IMR-90 (cell line): ENCODE measurements at regions not wholly inside any gene's neighbourhood (a gene's known extent, or its start where the extent isn't known, plus 50 kb on each side); places are given as distances from the start of the nearest gene placed in this dataset.

Source experiments
- ATAC-seq: fragments of 200-7000 bp; cut with Tn5 transposase; 2 replicates; pipeline ENCODE4 v1.9.1; 2020; ENCODE audit warnings: low read depth, mild to moderate bottlenecking, moderate library complexity
- BruUV-seq: library from RNA; stranded (reverse); fragments of 400-500 nt; replicated peaks from 2 replicates; lab custom pipeline; 2021; lab: Mats Ljungman, UMichigan
- CTCF ChIA-PET: fragments of 300-600 bp; formaldehyde crosslinking; extraction: SDS; loops from one replicate; lab custom pipeline; 2021; ENCODE audit warnings: antibody characterized with exemption; lab: Yijun Ruan, JAX
- POLR2A ChIA-PET: fragments of 300-600 bp; sonication (Branson Sonifier 250); formaldehyde crosslinking; loops from one replicate; lab custom pipeline; 2022; ENCODE audit warnings: antibody characterized with exemption; ENCODE audit not compliant: unreplicated experiment; lab: Charles Lee
- DNase-seq: peaks from one replicate; pipeline ENCODE4 v3.0.0; 2013
- H2AFZ ChIP-seq: replicated peaks from 2 replicates; pipeline ENCODE3; 2013; ENCODE audit warnings: low read length, mild to moderate bottlenecking; ENCODE audit not compliant: poor library complexity
- H2AK5ac ChIP-seq: 2 replicates; pipeline ENCODE4 v1.6.1; 2013; ENCODE audit warnings: low read depth, low read length, inconsistent platforms
- H2AK9ac ChIP-seq: replicated peaks from 2 replicates; pipeline ENCODE3; 2013; ENCODE audit warnings: mild to moderate bottlenecking, low read depth, low read length, moderate library complexity; ENCODE audit not compliant: poor library complexity
- H2BK120ac ChIP-seq: 2 replicates; pipeline ENCODE4 v1.6.1; 2013; ENCODE audit warnings: low read depth, low read length, inconsistent platforms
- H2BK15ac ChIP-seq: 3 replicates; pipeline ENCODE4 v1.6.1; 2013; ENCODE audit warnings: low read depth, low read length, inconsistent platforms
- H2BK20ac ChIP-seq: 2 replicates; pipeline ENCODE4 v1.6.1; 2013; ENCODE audit warnings: low read depth, mild to moderate bottlenecking, inconsistent platforms, low read length, moderate library complexity
- H2BK5ac ChIP-seq: 2 replicates; pipeline ENCODE4 v1.6.1; 2013; ENCODE audit warnings: mild to moderate bottlenecking, low read depth, low read length, inconsistent platforms; ENCODE audit not compliant: poor library complexity, severe bottlenecking
- H3K14ac ChIP-seq: replicated peaks from 2 replicates; pipeline ENCODE4 v1.6.1; 2013; ENCODE audit warnings: low read depth, low read length, inconsistent platforms
- H3K18ac ChIP-seq: 2 replicates; pipeline ENCODE4 v1.6.1; 2013; ENCODE audit warnings: low read depth, low read length, control low read depth
- H3K23ac ChIP-seq: 2 replicates; pipeline ENCODE4 v1.6.1; 2013; ENCODE audit warnings: low read depth, low read length, inconsistent platforms
- H3K27ac ChIP-seq: 2 replicates; pipeline ENCODE4 v1.5.1; 2013; ENCODE audit warnings: mild to moderate bottlenecking, control low read depth, low read length; ENCODE audit not compliant: insufficient read depth
- H3K27me3 ChIP-seq: 2 replicates; pipeline ENCODE4 v1.6.1; 2013; ENCODE audit warnings: low read length; ENCODE audit not compliant: control insufficient read depth, insufficient read depth
- H3K36me3 ChIP-seq: 2 replicates; pipeline ENCODE4 v1.6.1; 2013; ENCODE audit warnings: low read length, mixed read lengths; ENCODE audit not compliant: control insufficient read depth, insufficient read depth
- H3K4ac ChIP-seq: 2 replicates; pipeline ENCODE4 v1.6.1; 2013; ENCODE audit warnings: low read depth, low read length, inconsistent platforms
- H3K4me1 ChIP-seq: 2 replicates; pipeline ENCODE4 v1.6.1; 2013; ENCODE audit warnings: low read length, mixed read lengths; ENCODE audit not compliant: control insufficient read depth, insufficient read depth
- H3K4me2 ChIP-seq: 2 replicates; pipeline ENCODE4 v1.6.1; 2013; ENCODE audit warnings: low read depth, mild to moderate bottlenecking, control low read depth, low read length, moderate library complexity
- H3K4me3 ChIP-seq: 2 replicates; pipeline ENCODE4 v1.5.1; 2013; ENCODE audit warnings: low read depth, mild to moderate bottlenecking, control low read depth, low read length, moderate library complexity; ENCODE audit not compliant: insufficient read depth
- H3K56ac ChIP-seq: 2 replicates; pipeline ENCODE4 v1.6.1; 2013; ENCODE audit warnings: low read length, inconsistent platforms; ENCODE audit not compliant: insufficient read depth; ENCODE audit errors: extremely low read depth
- H3K79me1 ChIP-seq, 2 experiments: 2 replicates each; pipeline ENCODE4 v1.6.1; 2013; ENCODE audit warnings: low read length in 2 of 2, inconsistent platforms in 1 of 2, low read depth in 1 of 2
- H3K9ac ChIP-seq: 2 replicates; pipeline ENCODE4 v1.6.1; 2013; ENCODE audit warnings: low read depth, low read length, control low read depth
- H3K9me1 ChIP-seq: 2 replicates; pipeline ENCODE4 v1.6.1; 2013; ENCODE audit warnings: low read length, inconsistent platforms; ENCODE audit not compliant: insufficient read depth
- H3K9me3 ChIP-seq: 2 replicates; pipeline ENCODE4 v1.6.1; 2013; ENCODE audit warnings: low read length; ENCODE audit not compliant: control insufficient read depth, insufficient read depth
- H4K20me1 ChIP-seq: 2 replicates; pipeline ENCODE4 v1.6.1; 2013; ENCODE audit warnings: low read length, inconsistent platforms; ENCODE audit not compliant: insufficient read depth
- H4K5ac ChIP-seq: 2 replicates; pipeline ENCODE4 v1.6.1; 2013; ENCODE audit warnings: mild to moderate bottlenecking, low read depth, low read length, control low read depth
- H4K8ac ChIP-seq, 2 experiments: 2 replicates each; pipeline ENCODE4 v1.6.1; 2013; ENCODE audit warnings: low read depth in 2 of 2, low read length in 2 of 2, control low read depth in 1 of 2, inconsistent platforms in 1 of 2
- H4K91ac ChIP-seq: 2 replicates; pipeline ENCODE4 v1.6.1; 2013; ENCODE audit warnings: low read depth, low read length, inconsistent platforms; ENCODE audit not compliant: insufficient read depth
- CEBPB ChIP-seq: IDR thresholded peaks from 2 replicates; pipeline ENCODE4 v1.6.1; 2012; ENCODE audit warnings: low read depth, low read length, improper control_type of control experiment
- CHD1 ChIP-seq: IDR thresholded peaks from 2 replicates; pipeline ENCODE4 v1.6.1; 2012; ENCODE audit warnings: low read depth, low read length, improper control_type of control experiment
- MAFK ChIP-seq: IDR thresholded peaks from 2 replicates; pipeline ENCODE4 v1.6.1; 2012; ENCODE audit warnings: low read depth, low read length, improper control_type of control experiment
- MXI1 ChIP-seq: IDR thresholded peaks from 2 replicates; pipeline ENCODE4 v1.6.1; 2012; ENCODE audit warnings: low read depth, mild to moderate bottlenecking, low read length, moderate library complexity, borderline replicate concordance
- RAD21 ChIP-seq: IDR thresholded peaks from 2 replicates; pipeline ENCODE4 v1.6.1; 2012; ENCODE audit warnings: low read length, improper control_type of control experiment
- RFX5 ChIP-seq: IDR thresholded peaks from 2 replicates; pipeline ENCODE4 v1.8.0; 2012; ENCODE audit warnings: low read depth, mild to moderate bottlenecking, low read length, moderate library complexity
- SMC3 ChIP-seq: fragments of 150-350 bp; IDR thresholded peaks from 2 replicates; pipeline ENCODE4 v1.6.1; 2016; ENCODE audit warnings: low read depth, mild to moderate bottlenecking, antibody characterized with exemption, low read length, moderate library complexity
- WGBS, 2 experiments: methylation state at CpG; one replicate each; pipeline versions ENCODE4 v1.1.5 to v1.1.7; 2013; ENCODE audit warnings: missing lambda C conversion rate in 2 of 2; ENCODE audit not compliant: insufficient read length in 1 of 2; ENCODE audit errors: extremely low coverage in 2 of 2; 5-methylcytosine and 5-hydroxymethylcytosine counted together
- dilution Hi-C: fragments of 300-500 bp; cut with HindIII; formaldehyde crosslinking; loops from one replicate; pipeline ENCODE4 v1.14.3; 2018; ENCODE audit warnings: low sequenced_read_pairs; ENCODE audit not compliant: unreplicated experiment
- in situ Hi-C: fragments of 300-500 bp; cut with MboI; formaldehyde crosslinking; loops from 3 replicates; pipeline ENCODE4 v1.14.3; 2019; ENCODE audit warnings: low sequenced_read_pairs, inconsistent platforms, mixed read lengths
- intact Hi-C: fragments of 100-400 bp; cut with micrococcal nuclease; formaldehyde crosslinking; loops from 2 replicates; pipeline ENCODE4 v1.10.0; 2022

- H2BK20ac ChIP-seq = no peak overlapping the region
- no peak overlapping the region for H2AK9ac ChIP-seq
- no peaks in the 10 kb centered on the region for H3K4me1 ChIP-seq
- no peak overlapping the region for H3K18ac ChIP-seq
- no peaks in the 10 kb centered on the region for H4K20me1 ChIP-seq
- ChIA-PET POLR2A (no interaction called here), CTCF (no interaction called here)
- H3K27me3 ChIP-seq = no peaks in the 10 kb centered on the region; the same call in 1 of the 2 replicates
- H2BK5ac ChIP-seq = no peak overlapping the region
- no peaks in the 10 kb centered on the region for H3K79me1 ChIP-seq
- dilution Hi-C loops = no loop called here
- no peak overlapping the region for H3K4me2 ChIP-seq
- intact Hi-C loops = no loop called here
- H2AFZ ChIP-seq = no peak overlapping the region
- H3K27ac ChIP-seq = no peak overlapping the region
- DNase-seq = no peak
- H4K91ac ChIP-seq = no peak overlapping the region
- in situ Hi-C loops = no loop called here
- H3K36me3 ChIP-seq = no peaks in the 10 kb centered on the region
- no peak overlapping the region for H3K23ac ChIP-seq
- no peak overlapping the region for H4K8ac ChIP-seq
- 49% methylated on average over 3 of the region's 3 CpGs; no CpG with 5 or more reads in 1 of the 2 experiments for WGBS, 2 experiments
- no peaks in the 10 kb centered on the region for H3K9me1 ChIP-seq
- no peak overlapping the region for H3K14ac ChIP-seq
- no peak overlapping the region for H2BK120ac ChIP-seq
- TF ChIP-seq CEBPB (no peak), CHD1 (no peak), MXI1 (no peak), RFX5 (no peak), RAD21 (no peak), MAFK (no peak), SMC3 (no peak)
- H2AK5ac ChIP-seq = no peak overlapping the region
- H3K56ac ChIP-seq = no peak overlapping the region
- no peaks in the 10 kb centered on the region for H3K9me3 ChIP-seq
- H3K4me3 ChIP-seq = no peak overlapping the region
- no TSS peak for BruUV-seq
- no peak for ATAC-seq
- no peak overlapping the region for H2BK15ac ChIP-seq
- H3K4ac ChIP-seq = no peak overlapping the region
- H3K9ac ChIP-seq = no peak overlapping the region
- H4K5ac ChIP-seq = no peak overlapping the region
Measured at GRCh38 chr4:109378076-109378475, 55.5 kb upstream of the SEC24B start.
